ENCODE measurements at regions not wholly inside any gene's neighbourhood (a gene's known extent, or its start where the extent isn't known, plus 50 kb on each side); places are given as distances from the start of the nearest gene placed in this dataset.

DNA sequence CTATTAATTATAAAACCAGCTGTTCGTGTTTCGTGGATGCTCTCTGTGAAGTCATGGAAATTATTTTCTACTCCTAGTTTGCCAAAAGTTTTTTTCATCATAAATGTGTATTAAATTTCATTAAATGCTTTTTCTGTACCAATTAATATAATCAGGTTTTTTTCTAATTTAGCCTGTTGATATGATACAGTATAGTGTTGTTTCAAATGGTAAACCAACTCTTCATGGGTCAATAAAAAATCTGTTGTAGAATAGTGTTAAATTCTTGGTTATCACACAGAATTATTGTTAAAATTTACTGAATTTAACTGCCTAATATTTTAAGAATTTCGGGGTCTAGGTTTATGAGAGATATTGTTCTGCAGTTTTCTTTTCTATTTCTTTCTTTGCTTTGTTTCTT, 505.9 kb upstream of the MANEA start:
- no peak overlapping the region for H3K4me3 ChIP-seq (ENCODE audit: low read depth, low read length)
- no peak for DNase-seq (ENCODE audit: low read depth)
- TF ChIP-seq, protein P1, sequence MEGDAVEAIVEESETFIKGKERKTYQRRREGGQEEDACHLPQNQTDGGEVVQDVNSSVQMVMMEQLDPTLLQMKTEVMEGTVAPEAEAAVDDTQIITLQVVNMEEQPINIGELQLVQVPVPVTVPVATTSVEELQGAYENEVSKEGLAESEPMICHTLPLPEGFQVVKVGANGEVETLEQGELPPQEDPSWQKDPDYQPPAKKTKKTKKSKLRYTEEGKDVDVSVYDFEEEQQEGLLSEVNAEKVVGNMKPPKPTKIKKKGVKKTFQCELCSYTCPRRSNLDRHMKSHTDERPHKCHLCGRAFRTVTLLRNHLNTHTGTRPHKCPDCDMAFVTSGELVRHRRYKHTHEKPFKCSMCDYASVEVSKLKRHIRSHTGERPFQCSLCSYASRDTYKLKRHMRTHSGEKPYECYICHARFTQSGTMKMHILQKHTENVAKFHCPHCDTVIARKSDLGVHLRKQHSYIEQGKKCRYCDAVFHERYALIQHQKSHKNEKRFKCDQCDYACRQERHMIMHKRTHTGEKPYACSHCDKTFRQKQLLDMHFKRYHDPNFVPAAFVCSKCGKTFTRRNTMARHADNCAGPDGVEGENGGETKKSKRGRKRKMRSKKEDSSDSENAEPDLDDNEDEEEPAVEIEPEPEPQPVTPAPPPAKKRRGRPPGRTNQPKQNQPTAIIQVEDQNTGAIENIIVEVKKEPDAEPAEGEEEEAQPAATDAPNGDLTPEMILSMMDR (IDR thresholded peaks at IDR 0.05; ENCODE audit: control insufficient read depth, extremely low read depth, insufficient read depth), result no peak

DNA sequence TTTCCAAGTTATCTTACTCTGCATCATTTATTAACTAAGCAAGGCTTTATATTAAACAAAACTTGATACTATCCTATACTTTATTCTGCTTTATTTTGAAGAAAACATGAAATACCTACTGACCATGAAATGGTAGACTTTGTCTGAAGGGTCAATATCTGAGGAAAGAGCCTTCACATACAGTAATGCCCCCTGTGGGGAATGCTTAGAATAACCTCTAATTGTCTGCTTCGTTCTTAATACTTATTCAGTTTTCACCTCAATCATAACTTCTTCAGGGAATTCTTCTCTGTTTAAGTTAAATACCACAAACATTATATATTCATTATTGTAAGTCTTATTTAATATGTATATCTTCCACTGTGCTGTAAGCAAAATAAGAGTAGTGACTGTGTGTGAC, 498.9 kb upstream of the MANEA start:
- H3K4me3 ChIP-seq (ENCODE audit: low read depth, low read length), result no peak overlapping the region
- no peak for DNase-seq (ENCODE audit: low read depth)
- TF ChIP-seq, protein P1 (IDR thresholded peaks at IDR 0.05; ENCODE audit: control insufficient read depth, extremely low read depth, insufficient read depth), result no peak

DNA sequence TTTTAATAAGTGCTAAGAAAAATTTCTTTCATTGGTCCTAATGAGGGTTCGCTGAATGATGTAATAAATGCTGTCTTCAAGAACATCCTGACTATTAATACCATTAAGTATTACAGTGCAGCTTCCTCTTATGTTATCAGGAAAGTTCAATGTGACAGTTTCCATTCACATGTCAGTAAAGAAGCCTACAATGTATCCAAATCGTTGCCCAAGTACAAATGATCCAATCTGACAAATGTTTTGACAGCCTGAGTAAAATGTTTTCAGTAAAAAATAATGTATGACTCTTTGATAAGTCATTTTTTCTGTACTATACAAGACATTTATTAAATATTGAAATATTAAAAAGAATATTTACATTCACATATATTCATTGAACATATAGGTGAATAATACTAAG, 496.1 kb upstream of the MANEA start:
- DNase-seq (ENCODE audit: low read depth), result no peak
- TF ChIP-seq, protein P1 (IDR thresholded peaks at IDR 0.05; ENCODE audit: control insufficient read depth, extremely low read depth, insufficient read depth), result no peak
- no peak overlapping the region for H3K4me3 ChIP-seq (ENCODE audit: low read depth, low read length)

DNA sequence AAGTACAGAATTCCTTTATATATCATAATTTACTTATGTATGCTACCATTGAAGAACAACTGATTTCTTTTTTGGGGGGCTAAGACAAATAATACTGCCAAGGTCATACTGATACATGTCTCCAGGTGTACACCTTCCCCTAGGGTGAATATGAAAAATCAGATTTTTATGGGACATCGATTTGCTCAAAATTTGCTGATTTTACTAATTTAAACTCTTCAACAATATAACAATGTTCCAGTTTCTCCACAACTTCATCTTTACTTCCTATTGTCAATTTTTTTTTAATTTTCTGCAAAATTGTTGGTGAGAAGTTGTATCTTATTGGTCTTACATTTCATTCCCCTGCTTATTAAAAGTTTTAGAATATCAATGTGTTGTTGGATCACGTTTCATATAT, 495.4 kb upstream of the MANEA start:
- no peak overlapping the region for H3K4me3 ChIP-seq (ENCODE audit: low read depth, low read length)
- DNase-seq (ENCODE audit: low read depth), result no peak
- TF ChIP-seq, protein P1 (IDR thresholded peaks at IDR 0.05; ENCODE audit: control insufficient read depth, extremely low read depth, insufficient read depth), result no peak

DNA sequence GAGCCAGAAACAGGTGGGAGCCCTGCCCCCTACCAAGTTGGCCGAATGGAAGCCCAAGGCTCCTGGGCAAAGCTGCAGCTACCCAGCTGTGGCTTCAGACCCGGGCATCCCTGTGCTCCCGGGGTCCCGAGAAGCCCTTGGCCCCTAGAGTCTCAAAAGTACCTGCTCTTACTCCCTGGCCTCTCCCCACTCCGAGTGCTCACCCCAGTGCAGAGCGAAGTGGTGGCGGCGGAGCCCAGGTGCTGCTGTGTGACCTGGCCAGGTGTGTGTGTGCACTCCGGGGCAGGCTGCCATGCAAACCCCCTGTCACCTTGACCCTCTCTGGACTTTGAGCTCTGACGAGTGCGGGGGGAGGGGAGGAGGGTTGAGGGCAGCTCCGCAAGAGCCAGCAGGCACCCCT, 493.8 kb upstream of the MANEA start:
- DNase-seq (ENCODE audit: low read depth), result no peak
- TF ChIP-seq, protein P1 (IDR thresholded peaks at IDR 0.05; ENCODE audit: control insufficient read depth, extremely low read depth, insufficient read depth), result no peak
- H3K4me3 ChIP-seq (ENCODE audit: low read depth, low read length), result no peak overlapping the region

DNA sequence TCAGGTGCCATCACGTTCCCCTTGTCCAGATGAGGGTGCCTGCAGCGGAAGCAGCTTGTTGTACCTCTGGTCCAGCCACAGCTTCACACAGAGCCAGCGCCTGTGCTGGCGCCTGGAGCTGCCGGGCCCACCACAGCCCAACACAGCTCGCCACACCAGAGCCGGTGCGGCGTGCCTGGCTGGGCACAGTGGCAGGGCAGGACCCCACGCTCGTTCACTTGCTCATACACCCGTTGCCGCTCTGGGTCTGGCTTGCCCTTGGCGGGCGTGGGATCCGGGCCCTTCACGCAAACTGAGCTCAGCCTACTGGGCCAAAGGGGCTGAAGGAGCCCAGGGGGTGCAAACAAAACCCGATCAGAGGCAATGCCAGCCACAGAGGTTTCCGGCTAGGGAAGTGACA, 492.5 kb upstream of the MANEA start:
- H3K4me3 ChIP-seq (ENCODE audit: low read depth, low read length), result no peak overlapping the region
- TF ChIP-seq, protein P1 (IDR thresholded peaks at IDR 0.05; ENCODE audit: control insufficient read depth, extremely low read depth, insufficient read depth), result no peak
- no peak for DNase-seq (ENCODE audit: low read depth)

DNA sequence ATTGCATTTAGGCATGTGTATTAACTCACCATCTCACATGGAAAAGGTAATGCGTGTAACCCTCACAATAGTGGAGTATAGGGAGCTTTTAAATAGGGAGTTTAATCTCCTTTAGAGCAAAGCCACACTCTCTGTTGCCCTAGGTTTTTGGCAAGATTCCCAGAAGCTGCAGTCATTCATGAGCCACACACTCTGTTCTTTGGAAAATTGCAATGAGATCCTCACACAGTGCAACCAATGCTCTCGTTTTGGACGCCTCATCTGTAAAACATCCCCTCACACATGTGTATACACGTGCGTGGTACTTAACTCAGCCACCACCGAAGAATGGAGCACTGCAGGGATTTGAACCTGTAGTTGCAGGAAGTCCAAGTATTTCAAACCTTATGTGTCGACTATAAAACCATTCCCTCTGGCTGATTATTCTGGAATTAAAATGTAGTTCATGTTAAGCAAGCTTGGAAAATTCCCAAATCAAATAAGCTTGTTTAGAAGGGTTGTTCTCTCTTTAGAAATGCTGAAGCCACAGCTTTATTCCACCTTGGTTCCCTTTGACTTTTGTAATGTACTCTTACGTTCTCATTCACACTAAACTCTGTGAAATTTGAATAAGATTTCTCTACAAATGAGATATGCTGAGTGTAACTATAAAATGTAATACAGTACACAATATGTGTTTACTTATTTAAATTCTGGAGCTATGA, 489.8 kb upstream of the MANEA start:
- no peak overlapping the region for H3K4me3 ChIP-seq (ENCODE audit: low read depth, low read length)
- no peak for DNase-seq (ENCODE audit: low read depth)
- TF ChIP-seq, protein P1 (IDR thresholded peaks at IDR 0.05; ENCODE audit: control insufficient read depth, extremely low read depth, insufficient read depth), result no peak

Data from LNCaP clone FGC (cell line).